GM19025 (cell line): ENCODE measurements at regions not wholly inside any gene's neighbourhood (a gene's known extent, or its start where the extent isn't known, plus 50 kb on each side); places are given as distances from the start of the nearest gene placed in this dataset.
"Not testable (repeated sequence)": the region's sequence is repeated elsewhere in the genome, so short reads cannot be mapped to it uniquely, and the experiment has no call there.

Experiments used
- ATAC-seq: cut with Tn5 transposase; IDR thresholded peaks from one replicate; pipeline ENCODE4 v1.9.1; 2021; ENCODE audit warnings: mild to moderate bottlenecking, low read depth, moderate library complexity; ENCODE audit not compliant: unreplicated experiment

- ATAC-seq, result no peak
Observed at GRCh38 chr10:4255751-4256150, 470.7 kb upstream of the KLF6 start.

- no peak for ATAC-seq
Observed at GRCh38 chr10:4254101-4254994, 469.3 kb upstream of the KLF6 start.

- ATAC-seq, result no peak
Observed at GRCh38 chr10:4252701-4253100, 467.7 kb upstream of the KLF6 start.

- ATAC-seq, result no peak
Observed at GRCh38 chr10:4250587-4250887, 465.5 kb upstream of the KLF6 start.

GRCh38 chr10:4249841-4250586 lies 465.0 kb upstream of the KLF6 start:
- no peak for ATAC-seq

- no peak for ATAC-seq
Observed at GRCh38 chr10:4247379-4247778, 462.4 kb upstream of the KLF6 start.

GRCh38 chr10:4246881-4247358 lies 461.9 kb upstream of the KLF6 start:
- ATAC-seq, result no peak

- no peak for ATAC-seq
Observed at GRCh38 chr10:4243651-4244050, 458.6 kb upstream of the KLF6 start.

GRCh38 chr10:4243169-4243568 lies 458.2 kb upstream of the KLF6 start:
- no peak for ATAC-seq

GRCh38 chr10:4242561-4243035 lies 457.6 kb upstream of the KLF6 start:
- ATAC-seq, result no peak

- no peak for ATAC-seq
Observed at GRCh38 chr10:4241724-4242345, 456.8 kb upstream of the KLF6 start.

- ATAC-seq, result no peak
Observed at GRCh38 chr10:4240608-4241197, 455.7 kb upstream of the KLF6 start.

- no peak for ATAC-seq
Observed at GRCh38 chr10:4239186-4239585, 454.2 kb upstream of the KLF6 start.

GRCh38 chr10:4236905-4237304 lies 451.9 kb upstream of the KLF6 start:
- ATAC-seq, result not testable (repeated sequence)

- ATAC-seq, result no peak
Observed at GRCh38 chr10:4234661-4235060, 449.7 kb upstream of the KLF6 start.

GRCh38 chr10:4231439-4231838 lies 446.4 kb upstream of the KLF6 start:
- ATAC-seq, result no peak

- ATAC-seq, result no peak
Observed at GRCh38 chr10:4230036-4230435, 445.0 kb upstream of the KLF6 start.

- ATAC-seq, result no peak
Observed at GRCh38 chr10:4229106-4229505, 444.1 kb upstream of the KLF6 start.

GRCh38 chr10:4227586-4227985 lies 442.6 kb upstream of the KLF6 start:
- ATAC-seq, result no peak

GRCh38 chr10:4226941-4227540 lies 442.0 kb upstream of the KLF6 start:
- ATAC-seq, result no peak
